GM18907 (cell line): ENCODE measurements at regions not wholly inside any gene's neighbourhood (a gene's known extent, or its start where the extent isn't known, plus 50 kb on each side); places are given as distances from the start of the nearest gene placed in this dataset.

Source experiments
- ATAC-seq: cut with Tn5 transposase; IDR thresholded peaks from one replicate; pipeline ENCODE4 v1.9.1; 2021; ENCODE audit warnings: mild to moderate bottlenecking, moderate library complexity; ENCODE audit not compliant: unreplicated experiment

DNA sequence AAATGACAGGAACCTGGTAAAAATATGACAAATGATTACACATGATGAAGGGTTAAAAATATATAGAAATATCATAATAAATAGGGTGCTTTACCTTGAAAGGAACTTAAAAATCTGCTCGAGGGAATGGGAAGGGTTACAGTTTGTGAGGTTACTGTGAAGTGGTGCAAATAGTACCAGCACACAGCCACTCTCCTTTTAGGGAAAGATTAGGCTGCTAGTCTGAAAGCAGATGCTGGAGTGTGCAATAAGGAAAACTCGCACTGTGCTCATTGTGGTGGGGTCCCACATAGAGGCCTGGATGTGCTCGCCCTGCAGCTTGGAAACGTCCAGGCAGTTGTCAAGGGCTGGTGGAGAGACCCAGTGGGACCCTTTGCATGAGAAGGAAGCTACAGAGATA is 145.9 kb upstream of the TBX20 start:
- no peak for ATAC-seq

DNA sequence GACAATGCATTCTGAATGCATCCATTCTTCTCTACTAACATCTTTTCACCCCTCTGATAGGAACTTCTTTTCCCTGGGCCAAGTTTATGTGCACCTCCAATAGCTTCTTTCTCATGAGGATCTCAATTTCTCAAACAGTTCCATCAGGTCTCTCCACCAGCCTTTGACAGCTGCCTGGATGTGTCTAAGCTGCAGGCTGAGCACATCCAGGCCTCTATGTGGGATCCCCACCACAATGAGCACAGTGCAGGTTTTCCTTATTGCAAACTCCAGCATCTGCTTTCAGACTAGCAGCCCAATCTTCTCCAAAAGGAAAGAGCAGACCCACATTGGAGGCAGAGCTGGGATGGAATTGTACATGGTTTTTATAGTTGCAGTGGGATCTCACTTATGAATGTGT is 145.3 kb upstream of the TBX20 start:
- ATAC-seq, result no peak

DNA sequence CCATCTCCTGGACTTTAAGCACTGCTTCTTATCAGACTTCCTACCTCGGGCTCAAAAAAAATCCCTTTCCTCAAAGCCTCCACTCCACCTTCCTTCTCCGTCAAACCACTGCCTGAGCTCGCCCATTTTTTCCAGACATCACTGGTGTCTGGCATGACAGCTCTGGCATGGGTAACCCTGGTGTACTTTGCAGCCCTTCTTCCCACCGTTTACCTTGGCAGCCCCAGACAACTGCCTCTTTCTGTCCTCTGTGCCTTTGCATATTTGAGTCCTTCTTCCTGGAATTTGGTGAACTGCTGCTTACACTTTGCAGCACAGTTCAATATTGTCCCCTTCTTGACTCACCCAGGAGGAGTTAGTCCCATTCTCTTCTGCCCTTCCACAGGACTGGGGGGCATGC is 144.6 kb upstream of the TBX20 start:
- ATAC-seq, result no peak

DNA sequence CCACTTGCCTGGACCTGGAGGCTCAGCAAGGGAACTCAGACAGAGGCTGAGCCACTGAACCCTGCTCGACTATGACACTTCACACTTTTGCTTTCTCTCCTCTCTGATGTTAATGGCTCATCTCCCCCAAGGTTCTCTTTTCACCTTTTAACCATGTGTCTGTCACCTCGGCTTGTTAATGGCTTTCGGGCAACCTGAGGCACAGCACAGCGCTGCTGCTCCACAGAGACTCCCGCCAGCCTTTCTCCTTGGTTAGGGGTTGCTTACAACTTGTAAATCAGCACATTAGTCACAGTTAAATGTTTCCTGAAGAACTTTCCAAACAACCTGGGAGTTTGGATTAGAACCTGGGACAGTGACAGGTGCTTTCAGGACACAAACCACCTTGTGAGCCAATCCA is 136.2 kb upstream of the TBX20 start:
- no peak for ATAC-seq

DNA sequence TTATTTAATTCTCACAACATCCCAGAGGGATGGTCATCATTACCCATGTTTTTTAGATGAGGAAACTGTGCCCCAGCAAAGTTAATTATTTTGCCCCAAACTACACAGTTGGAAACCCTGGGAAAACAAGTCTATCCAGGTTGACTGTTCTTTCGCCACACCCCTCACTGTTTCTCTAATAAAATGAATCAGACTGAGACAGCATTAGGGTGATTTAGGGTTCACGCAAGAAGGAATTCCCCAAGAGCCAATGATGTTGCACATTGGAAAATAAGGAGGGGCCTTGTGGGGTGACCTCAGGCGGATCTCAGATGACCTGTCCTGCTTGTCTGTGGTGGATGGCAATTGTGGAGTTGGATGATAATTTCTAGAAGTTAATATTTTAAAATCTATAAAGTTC is 135.7 kb upstream of the TBX20 start:
- no peak for ATAC-seq

DNA sequence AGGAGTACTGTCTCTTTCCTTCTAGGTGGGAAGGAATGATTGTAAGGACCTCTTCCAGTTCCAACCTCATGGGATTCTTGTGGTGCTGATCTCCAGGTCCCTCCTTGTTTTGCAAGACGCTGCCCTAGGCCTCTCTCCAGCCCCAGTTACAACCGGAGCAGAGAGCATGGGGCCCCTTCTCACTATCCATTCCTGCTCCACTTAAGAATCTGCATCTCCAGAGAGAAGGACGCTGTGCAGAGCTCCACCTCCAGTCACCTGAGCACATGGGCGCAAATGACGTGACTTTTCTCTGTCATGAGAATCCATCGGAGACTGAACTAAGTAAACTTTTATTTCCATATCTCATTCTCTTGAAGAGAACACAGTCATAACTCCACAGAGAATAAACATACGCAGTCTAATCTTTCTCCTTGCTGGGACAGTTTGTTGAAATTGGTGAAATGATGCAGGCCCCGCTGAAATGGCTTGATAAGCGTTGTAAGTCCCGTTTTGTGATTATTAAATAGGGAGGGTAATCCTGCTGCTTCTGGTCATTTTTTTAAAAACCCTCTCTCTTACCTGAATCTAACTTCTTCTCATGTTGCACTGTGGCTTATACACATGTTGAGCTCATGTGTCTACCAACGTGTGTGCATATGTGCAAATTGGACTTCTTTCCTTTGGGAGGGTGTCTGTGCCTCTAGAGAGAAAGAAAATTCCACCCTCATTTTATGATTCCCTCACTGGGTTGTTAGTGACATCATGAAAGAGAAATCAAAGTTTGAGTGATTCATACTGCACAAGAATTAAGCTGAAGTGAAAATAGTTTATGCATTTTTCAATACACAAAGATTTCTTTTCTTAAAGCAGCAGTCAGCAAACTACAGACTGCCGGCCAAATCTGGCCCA is 133.2 kb upstream of the TBX20 start:
- ATAC-seq, result no peak

DNA sequence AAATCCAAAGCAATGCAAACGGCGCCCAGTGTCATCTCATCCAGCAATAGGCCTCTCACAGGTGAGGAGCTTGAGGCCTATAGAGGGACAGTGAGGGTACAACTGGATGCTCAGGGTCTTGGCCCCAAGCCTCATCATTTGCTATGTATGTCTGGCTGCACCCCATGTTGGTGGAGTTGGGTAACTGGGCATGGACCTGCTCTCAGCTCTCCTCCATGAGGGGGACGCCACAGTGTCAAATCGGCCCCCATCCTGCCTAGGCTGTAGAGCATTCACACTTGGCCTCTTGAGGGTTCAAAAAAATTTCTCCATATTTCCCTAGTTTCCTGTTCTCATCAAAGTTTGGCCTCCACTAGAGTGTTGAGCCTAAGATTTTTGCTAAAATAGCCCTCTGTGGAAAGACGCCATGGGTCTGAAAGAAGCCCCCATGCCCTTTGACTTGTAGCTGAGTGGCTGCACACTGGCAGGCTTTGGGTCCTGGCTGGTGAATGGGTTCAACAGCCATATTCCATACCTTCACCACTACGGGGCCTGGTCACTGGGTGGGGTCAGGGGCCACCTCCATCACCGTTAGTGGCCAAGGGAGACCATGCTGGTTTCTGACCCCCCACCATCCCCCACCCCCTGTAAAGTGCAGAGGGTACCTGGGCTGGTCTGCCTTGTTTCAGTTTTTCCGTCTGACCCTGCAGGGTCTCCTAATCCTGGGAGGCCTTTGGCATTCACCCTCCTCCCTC is 132.3 kb upstream of the TBX20 start:
- no peak for ATAC-seq

DNA sequence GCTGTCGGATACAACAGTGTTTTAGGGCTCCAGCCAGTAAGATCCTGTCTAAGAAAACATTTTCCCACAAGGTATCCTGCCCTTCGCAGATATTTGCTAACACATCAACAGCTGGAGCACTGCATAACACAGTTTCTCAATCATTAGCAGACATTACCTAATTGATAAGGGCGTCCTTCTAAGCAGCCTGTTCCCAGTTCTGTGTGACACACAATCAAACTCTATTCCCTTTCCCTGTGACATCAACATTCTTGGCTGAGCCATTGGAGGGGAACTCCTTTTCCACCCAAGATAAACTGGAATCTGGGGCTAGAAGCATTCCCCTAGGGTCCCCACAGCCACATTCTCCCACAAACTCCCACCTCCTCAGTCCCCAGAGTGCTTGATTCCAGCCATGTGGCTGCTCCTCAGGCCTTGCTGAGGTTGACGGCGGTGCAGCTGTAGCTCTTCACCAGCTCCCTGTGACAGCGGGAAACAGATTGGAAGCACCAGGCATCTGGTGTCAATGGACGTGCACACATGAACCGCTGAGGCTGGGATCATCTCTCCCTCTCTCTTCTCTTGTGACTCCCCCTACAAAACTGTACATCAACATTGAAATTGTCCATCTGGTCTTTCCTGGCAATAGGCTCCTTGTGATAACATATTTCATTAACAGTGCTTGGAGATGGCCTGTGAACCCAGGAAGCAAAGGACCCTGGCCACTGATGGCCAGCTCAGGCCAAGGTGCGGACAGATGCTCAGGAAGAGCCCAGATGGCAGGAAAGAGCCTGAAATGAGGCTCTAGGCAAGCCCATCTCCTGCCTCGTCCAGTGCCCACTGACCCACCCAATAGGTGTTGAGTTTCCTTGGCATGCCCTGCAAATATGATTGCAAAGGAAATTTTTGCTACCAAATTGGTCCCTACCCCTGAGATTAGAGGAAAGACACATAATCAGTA is 131.1 kb upstream of the TBX20 start:
- ATAC-seq, result no peak

DNA sequence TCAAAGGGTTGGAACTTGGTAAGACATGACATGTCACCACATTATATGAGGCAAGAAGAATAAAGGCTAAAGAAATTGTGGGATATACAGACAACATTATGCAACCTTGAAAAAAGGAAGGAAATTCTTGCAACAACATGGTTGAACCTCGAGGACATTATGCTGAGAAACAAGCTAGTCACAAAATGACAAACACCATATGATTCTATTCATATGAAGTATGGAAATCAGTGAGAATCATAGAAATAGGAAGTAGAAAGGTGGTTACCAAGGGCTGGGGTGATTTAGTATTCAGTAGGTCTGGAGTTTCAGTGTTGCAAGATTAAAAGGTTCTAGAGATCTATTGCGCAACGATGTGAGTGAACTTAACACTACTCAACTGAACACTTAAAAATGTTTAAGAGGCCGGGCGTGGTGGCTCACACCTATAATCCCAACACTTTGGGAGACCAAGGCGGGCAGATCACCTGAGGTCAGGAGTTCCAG is 126.9 kb upstream of the TBX20 start:
- no peak for ATAC-seq

DNA sequence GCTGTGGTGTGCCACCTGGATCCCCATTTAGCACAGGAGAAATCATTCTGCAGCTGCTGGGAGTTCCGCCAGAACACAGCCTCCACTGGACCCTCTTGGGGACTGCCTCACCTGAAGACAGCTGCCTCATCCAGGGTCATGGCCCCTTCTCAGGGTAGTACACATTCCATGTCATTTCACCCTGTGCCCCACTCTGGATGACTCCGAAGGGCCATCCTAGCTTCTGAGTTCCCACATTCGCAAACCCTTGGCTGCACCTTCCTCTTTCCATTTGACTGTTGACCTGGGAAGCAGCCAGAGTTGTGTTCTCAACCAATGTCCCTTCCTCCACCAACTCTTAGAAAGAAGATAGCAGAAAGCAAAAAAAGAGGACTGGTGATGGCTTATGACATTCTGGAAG is 125.6 kb upstream of the TBX20 start:
- ATAC-seq, result no peak

DNA sequence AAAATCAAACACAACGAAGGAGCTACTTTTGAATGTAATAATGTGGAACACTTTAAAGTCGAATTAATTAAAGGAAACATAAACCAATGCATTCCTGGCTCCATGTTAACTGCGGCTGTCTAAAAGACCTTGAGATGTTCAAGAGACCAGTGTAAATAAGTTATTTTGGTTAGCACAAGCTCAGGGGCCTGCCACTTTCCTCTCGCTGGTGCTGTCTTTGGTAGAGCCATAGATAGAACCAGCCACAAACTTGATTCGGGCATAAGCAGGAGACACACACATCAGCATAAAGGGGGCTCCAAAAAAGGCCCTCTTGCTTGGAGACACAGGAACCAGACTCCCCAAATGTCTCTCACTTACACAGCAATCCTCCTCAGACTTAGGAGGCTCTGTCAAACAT is 121.6 kb upstream of the TBX20 start:
- no peak for ATAC-seq

DNA sequence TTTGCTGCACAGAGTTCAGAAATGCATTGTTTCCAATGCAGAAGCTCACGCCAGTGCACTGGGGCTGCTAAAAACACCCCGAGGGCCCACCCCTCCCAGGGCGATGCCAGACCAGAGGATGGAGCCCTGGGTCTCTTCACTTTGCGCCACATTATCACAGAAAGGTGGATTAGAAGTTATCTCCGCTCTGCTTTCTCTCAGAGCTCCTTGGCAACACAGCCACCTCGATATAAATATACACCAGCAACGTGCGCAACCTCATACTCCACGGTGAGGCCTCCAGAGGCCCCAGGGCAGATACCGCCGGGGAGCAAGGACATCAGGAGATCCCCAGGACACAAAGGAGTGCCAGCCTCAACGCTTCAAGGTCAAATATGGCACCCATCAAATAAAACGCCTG is 121.0 kb upstream of the TBX20 start:
- no peak for ATAC-seq

DNA sequence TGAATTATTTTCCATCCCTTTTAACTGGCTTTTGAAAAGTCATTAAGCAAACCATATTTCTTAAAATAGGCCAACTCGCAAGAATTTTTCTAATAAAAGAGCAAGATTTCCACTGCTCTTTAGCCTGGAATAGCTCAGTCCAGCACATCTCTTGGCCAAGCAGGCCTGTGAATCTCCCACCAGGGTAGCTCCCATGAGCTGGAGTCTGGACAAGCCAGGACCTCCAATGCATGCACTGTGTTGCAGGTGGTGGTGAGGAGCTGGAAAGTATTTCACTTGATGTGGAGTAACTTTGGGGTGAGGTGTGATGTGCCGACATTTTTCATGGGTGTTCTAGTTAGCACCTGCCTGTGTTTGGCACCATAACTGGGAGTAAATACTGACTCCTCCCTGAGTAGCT is 117.3 kb upstream of the TBX20 start:
- no peak for ATAC-seq

DNA sequence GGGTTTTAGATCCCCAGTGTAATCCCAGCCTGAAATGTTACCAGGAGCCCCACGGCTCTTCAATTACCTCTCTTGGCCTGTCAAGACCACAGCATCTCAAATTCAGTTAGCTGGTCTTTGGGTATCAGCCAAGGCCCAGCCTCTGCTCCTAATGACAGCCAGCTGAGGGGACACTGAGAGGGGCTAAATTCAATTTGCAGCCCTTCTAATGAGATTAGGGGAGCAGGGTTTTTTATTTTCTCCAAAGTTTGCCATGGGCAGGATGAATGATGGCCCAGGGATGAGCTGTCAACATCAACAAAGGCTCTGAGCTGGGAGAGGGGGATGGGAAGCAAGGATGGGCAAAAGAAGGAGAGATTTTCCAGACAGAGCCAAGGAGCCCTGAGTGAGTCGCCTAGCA is 116.8 kb upstream of the TBX20 start:
- no peak for ATAC-seq

DNA sequence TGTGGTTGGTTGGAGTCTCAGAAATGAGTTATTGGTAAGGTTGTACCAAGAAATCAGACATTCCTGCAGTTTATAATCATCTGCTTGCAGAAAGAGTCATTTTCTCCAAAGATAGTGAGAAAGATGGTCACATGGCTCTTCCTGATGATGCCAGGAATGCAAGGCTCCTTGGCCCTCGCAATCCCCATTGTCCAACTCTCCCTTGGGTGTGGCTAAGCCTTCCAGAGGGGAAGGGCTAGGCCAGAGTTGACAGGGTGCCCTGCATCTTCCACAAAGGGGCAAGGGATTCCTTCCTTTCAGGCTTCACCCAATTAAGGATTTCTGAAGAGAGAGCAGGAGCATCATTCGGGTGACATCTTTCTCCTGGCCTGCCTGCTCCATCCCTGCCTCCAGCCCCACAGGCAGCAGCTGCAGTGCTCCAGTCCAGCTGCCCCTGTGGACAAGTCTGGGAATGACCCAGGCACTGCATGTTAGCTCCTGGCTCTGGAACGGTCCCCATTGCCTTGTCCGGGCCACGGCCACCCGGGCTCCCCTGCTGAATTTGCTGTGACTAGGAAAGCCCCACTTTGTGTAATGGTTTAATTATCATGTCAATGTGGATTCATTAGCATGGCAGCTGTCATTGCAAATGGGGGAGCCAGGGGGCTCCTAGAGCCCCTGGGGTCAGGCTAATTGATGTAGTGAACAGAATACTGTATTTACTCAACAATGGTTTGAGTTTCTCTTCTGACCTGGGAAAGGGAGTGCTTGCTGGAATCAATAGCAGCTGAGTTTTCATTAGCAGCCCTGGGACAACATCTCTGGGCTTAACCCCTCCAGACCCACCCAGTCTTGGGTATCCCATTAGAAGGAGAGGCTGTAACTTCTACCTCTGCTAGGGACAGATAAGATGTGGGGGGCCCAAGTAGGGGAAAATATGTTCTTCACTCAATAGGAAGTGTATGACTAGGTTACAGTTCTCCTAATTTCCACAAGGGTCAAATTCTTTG is 112.6 kb upstream of the TBX20 start:
- no peak for ATAC-seq

DNA sequence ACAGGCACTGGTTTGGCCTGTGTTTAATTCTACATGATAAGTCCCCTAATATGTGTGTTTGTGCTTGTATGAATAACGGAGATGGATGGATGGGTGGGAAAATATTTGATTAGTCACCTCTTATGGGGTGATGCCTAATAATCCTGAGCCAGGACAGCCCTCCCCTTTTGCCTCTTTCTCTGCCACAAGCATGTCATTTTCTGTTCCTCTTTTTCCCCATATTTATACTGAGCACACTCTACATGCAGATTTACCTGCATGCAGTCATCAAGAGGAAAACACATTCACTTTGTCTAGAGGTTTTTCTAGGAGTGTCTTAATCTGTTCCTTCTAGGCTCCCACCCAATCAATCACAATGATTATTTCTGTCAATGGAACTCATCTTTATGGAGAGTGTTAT is 111.6 kb upstream of the TBX20 start:
- no peak for ATAC-seq

DNA sequence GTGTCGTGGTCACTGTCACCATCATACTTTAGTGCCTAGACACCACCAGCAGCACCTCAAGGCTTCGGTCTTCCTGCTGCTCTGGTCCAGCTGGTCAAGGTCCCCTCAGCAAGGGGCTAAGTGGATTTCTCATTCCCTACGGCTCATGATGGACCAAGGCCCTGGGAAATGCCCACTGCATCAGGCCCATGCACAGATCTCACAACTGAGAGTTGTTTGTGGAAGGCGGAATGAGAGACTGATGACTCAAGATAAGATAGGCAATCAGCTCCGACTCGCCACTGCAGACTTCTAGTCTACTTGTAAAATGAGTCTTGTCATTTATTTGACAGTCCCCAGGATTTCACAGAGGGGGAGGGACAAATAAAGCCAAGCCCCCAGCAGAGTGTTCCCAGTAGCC is 108.4 kb upstream of the TBX20 start:
- no peak for ATAC-seq

DNA sequence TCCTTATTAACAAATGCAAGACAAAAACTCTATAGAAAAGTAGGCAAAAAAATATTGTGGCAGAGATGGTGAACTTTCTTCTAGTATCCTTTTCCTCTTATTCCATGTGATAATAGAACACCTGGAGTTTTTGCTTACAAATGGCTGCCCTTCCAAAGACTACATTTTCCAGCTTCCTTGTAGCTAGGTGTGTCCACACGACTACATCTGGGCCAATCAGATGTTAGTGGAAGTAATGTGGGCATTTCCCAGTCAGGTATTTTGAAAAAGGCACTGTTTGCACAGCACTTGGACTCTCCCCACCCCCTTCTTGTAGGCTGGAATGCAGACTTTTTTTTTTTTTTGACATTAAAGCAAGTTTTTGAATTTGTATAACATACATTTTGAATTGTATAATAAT is 105.5 kb upstream of the TBX20 start:
- ATAC-seq, result no peak

DNA sequence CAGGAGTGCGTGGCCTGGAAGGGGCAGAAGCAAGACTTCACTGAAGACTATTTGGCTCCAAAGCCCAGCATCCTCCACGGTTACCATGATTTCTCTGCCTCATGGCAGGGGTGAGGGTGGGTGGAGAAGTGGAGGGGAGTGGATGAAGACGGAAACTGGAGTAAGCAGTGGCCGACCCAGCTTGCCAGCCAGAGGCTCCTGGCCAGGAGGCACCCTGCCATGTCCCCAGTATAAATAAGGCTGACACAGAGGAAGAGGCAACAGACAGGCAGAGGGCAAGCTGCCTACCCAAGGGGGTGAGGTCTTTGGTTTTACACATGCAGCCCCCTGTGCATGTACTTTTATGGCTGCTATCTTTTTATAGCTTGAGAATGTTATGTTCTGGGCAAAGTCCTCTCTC is 102.6 kb upstream of the TBX20 start:
- no peak for ATAC-seq

DNA sequence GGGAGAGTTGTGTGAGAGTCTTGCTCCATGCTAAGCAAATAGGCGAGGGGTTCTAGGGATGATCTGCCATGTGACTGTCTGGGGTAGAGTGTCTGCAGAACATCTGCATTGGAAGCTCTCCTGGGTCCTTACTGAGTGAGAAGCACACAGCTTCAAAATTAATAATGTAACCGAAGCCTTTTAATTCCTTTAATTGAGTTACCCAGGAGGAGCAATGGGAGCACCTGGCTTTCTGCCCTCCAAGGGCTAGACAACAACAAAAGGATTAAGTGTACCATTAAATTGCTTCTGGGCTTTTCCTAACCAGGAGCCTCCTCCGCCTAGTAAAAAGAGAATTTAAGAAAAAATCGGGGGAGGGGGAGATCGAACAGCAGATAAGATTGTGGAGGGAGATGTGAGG is 102.0 kb upstream of the TBX20 start:
- no peak for ATAC-seq
